SU-DHL-6 (cell line): ENCODE measurements at regions not wholly inside any gene's neighbourhood (a gene's known extent, or its start where the extent isn't known, plus 50 kb on each side); places are given as distances from the start of the nearest gene placed in this dataset.

Experiments used
- H2AFZ ChIP-seq: fragments of 200-600 bp; sonication (generic); 2 replicates; pipeline ENCODE4 v1.6.1; 2014; ENCODE audit warnings: low read depth, mild to moderate bottlenecking, moderate library complexity, mixed read lengths, antibody characterized with exemption, low read length; ENCODE audit not compliant: severe bottlenecking
- H3F3A ChIP-seq: fragments of 200-600 bp; shearing (Covaris generic); 2 replicates; pipeline ENCODE4 v1.6.0; 2016; ENCODE audit warnings: antibody characterized with exemption, mild to moderate bottlenecking; ENCODE audit not compliant: insufficient read depth
- H3K27ac ChIP-seq: fragments of 200-600 bp; sonication (generic); 2 replicates; pipeline ENCODE4 v1.5.1; 2016; ENCODE audit warnings: low read depth, mild to moderate bottlenecking, low read length, moderate library complexity, mixed read lengths
- H3K27me3 ChIP-seq: fragments of 200-600 bp; sonication (generic), shearing (Covaris generic); 2 replicates; pipeline ENCODE4 v1.6.0; 2014; ENCODE audit warnings: mild to moderate bottlenecking, low read length
- H3K36me3 ChIP-seq: fragments of 200-600 bp; sonication (generic); 2 replicates; pipeline ENCODE4 v1.6.1; 2014; ENCODE audit warnings: mild to moderate bottlenecking, low read length, mixed read lengths
- H3K4me2 ChIP-seq: fragments of 300-600, 200-600 bp; shearing (Covaris generic), sonication (generic); 2 replicates; pipeline ENCODE4 v1.6.0; 2014; ENCODE audit warnings: low read length, low read depth, mild to moderate bottlenecking; ENCODE audit not compliant: poor library complexity, severe bottlenecking
- H3K4me3 ChIP-seq: fragments of 200-600 bp; sonication (generic); 2 replicates; pipeline ENCODE4 v1.5.1; 2014; ENCODE audit warnings: antibody characterized with exemption, low read length, mild to moderate bottlenecking, mixed read lengths; ENCODE audit not compliant: insufficient read depth, poor library complexity, severe bottlenecking
- H3K79me2 ChIP-seq: fragments of 200-600 bp; sonication (generic); 2 replicates; pipeline ENCODE4 v1.6.1; 2014; ENCODE audit warnings: mild to moderate bottlenecking, low read length, moderate library complexity; ENCODE audit not compliant: insufficient read depth
- H3K9ac ChIP-seq: fragments of 200-600 bp; sonication (generic); 2 replicates; pipeline ENCODE4 v1.7.0; 2014; ENCODE audit warnings: mild to moderate bottlenecking, low read length
- H3K9me2 ChIP-seq: fragments of 200-600 bp; sonication (generic); replicated peaks from 2 replicates; pipeline ENCODE4 v1.6.1; 2014; ENCODE audit warnings: low read length; ENCODE audit not compliant: insufficient read depth
- H3K9me3 ChIP-seq: fragments of 200-600 bp; sonication (generic); 2 replicates; pipeline ENCODE4 v1.6.1; 2014; ENCODE audit warnings: low read length, mixed read lengths; ENCODE audit not compliant: insufficient read depth
- H4K20me1 ChIP-seq: fragments of 200-600 bp; sonication (generic); 2 replicates; pipeline ENCODE4 v1.6.1; 2014; ENCODE audit warnings: low read depth, mild to moderate bottlenecking, antibody characterized with exemption, low read length, moderate library complexity, mixed read lengths
- EZH2phosphoT487 ChIP-seq: fragments of 200-600 bp; sonication (generic), shearing (Covaris generic); conservative IDR thresholded peaks from 2 replicates; pipeline ENCODE4 v1.6.1; 2018; ENCODE audit warnings: mild to moderate bottlenecking, antibody characterized with exemption, low read length, moderate library complexity, mixed read lengths
- TF ChIP-seq, protein P1 (sequence below): fragments of 200-600 bp; sonication (generic); IDR thresholded peaks from one replicate; pipeline ENCODE4 v1.5.1; 2017; ENCODE audit warnings: antibody characterized with exemption, mild to moderate bottlenecking, low read length, moderate library complexity; ENCODE audit not compliant: insufficient read depth, poor library complexity, severe bottlenecking

DNA sequence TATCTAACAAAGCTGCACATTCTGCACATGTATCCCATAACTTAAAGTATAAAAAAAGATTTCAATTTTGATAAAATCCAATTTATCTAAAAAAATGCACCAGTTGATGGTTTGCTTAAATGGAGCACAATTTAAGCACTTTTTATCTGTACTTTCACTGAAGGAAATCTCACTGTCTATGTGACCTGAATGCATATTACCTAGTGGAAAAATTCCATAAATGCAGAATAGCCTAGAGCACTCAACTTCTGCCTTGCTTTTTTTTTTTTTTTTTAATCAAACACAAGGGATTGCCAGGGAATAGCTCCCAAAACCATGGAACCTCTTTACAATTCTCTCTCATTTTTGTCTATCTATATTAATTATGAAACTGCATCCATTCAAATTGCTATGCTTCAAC, 80.4 kb downstream of the RFPL4B start:
- TF ChIP-seq, protein P1, sequence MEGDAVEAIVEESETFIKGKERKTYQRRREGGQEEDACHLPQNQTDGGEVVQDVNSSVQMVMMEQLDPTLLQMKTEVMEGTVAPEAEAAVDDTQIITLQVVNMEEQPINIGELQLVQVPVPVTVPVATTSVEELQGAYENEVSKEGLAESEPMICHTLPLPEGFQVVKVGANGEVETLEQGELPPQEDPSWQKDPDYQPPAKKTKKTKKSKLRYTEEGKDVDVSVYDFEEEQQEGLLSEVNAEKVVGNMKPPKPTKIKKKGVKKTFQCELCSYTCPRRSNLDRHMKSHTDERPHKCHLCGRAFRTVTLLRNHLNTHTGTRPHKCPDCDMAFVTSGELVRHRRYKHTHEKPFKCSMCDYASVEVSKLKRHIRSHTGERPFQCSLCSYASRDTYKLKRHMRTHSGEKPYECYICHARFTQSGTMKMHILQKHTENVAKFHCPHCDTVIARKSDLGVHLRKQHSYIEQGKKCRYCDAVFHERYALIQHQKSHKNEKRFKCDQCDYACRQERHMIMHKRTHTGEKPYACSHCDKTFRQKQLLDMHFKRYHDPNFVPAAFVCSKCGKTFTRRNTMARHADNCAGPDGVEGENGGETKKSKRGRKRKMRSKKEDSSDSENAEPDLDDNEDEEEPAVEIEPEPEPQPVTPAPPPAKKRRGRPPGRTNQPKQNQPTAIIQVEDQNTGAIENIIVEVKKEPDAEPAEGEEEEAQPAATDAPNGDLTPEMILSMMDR, result no peak
- no peak for TF ChIP-seq EZH2phosphoT487
- H4K20me1 ChIP-seq, result no peaks in the 10 kb centered on the region
- no peak overlapping the region for H3K4me3 ChIP-seq
- H3K9me3 ChIP-seq, result no peaks in the 10 kb centered on the region
- H2AFZ ChIP-seq, result no peak overlapping the region
- no peak overlapping the region for H3K27ac ChIP-seq
- H3F3A ChIP-seq, result no peaks in the 10 kb centered on the region
- no peak overlapping the region for H3K4me2 ChIP-seq
- H3K9ac ChIP-seq, result no peak overlapping the region
- H3K27me3 ChIP-seq, result no peaks in the 10 kb centered on the region
- H3K36me3 ChIP-seq, result no peaks in the 10 kb centered on the region
- no peaks in the 10 kb centered on the region for H3K9me2 ChIP-seq
- no peaks in the 10 kb centered on the region for H3K79me2 ChIP-seq

DNA sequence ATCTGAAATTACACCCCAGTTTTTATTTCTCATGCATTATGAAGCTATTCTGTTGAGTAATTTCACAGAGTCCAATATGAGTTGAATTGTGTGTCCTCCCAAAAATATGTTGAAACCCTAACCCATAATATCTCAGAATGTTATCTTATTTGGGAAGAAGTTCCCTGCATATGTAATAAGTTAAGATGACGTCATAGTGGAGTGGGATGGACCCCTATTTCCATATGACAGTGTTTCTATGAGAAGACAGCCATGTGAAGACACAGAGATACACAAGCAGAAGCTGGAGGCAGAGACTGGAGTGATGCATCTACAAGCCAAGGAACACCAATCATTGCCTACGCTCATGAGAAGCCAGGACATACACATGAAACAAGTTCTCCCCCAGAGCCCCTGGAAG, 81.3 kb downstream of the RFPL4B start:
- no peak overlapping the region for H3K4me2 ChIP-seq
- H3K36me3 ChIP-seq, result no peaks in the 10 kb centered on the region
- no peaks in the 10 kb centered on the region for H4K20me1 ChIP-seq
- H3F3A ChIP-seq, result no peaks in the 10 kb centered on the region
- H2AFZ ChIP-seq, result no peak overlapping the region
- H3K9me3 ChIP-seq, result no peaks in the 10 kb centered on the region
- TF ChIP-seq, protein P1, result no peak
- TF ChIP-seq EZH2phosphoT487, result no peak
- no peak overlapping the region for H3K9ac ChIP-seq
- H3K4me3 ChIP-seq, result no peak overlapping the region
- H3K27ac ChIP-seq, result no peak overlapping the region
- H3K79me2 ChIP-seq, result no peaks in the 10 kb centered on the region
- H3K27me3 ChIP-seq, result no peaks in the 10 kb centered on the region
- H3K9me2 ChIP-seq, result no peaks in the 10 kb centered on the region

DNA sequence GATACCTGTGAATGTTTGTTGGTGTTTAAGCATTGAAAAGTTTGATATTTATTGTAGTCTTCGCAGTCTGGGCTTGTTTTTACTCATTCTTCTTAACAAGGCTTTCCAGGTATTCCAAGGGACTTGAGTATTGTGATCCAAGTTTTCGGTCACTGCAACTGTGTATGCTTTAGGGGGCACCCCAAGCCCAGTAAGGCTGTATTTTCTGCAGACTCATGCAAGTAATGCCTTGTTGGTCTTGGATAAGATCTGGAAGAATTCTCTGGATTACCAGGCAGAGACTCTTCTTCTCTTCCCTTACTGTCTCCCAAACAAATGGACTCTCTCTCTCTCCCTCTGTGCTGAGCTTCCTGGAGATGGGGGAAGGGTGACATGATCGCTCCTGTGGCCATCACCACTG, 82.1 kb downstream of the RFPL4B start:
- Histone ChIP-seq H3F3A (no peaks in the 10 kb centered on the region), H3K27me3 (no peaks in the 10 kb centered on the region), H3K36me3 (no peaks in the 10 kb centered on the region), H3K9ac (no peak overlapping the region), H3K4me3 (no peak overlapping the region), H4K20me1 (no peaks in the 10 kb centered on the region), H2AFZ (no peak overlapping the region), H3K9me3 (no peaks in the 10 kb centered on the region), H3K79me2 (no peaks in the 10 kb centered on the region), H3K4me2 (no peak overlapping the region), H3K27ac (no peak overlapping the region), H3K9me2 (no peaks in the 10 kb centered on the region)
- TF ChIP-seq, protein P1, result no peak
- TF ChIP-seq EZH2phosphoT487, result no peak
